ENCODE measurements at regions not wholly inside any gene's neighbourhood (a gene's known extent, or its start where the extent isn't known, plus 50 kb on each side); places are given as distances from the start of the nearest gene placed in this dataset.
"Not testable (repeated sequence)": the region's sequence is repeated elsewhere in the genome, so short reads cannot be mapped to it uniquely, and the experiment has no call there.

DNA sequence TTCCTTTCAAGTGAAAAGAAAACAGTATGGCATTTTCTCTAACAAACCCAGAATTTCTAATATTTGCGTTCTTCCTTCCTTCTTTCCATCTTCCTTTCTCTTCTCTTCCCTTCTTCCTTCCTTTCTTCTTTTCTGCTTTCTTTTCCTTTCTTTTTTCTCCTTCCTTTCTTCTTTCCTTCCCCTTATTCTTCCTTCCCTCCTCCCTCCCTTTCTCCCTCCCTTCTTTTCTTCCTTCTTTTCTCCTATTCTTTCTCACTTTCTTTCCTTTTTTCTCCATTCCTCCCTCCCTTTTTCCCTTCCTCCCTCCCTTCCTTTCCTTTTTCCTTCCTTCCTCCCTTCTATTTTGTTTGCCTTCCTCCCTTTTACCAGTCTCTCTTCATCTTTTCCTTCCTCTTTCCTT, 194.8 kb downstream of the SHCBP1 start:
- DNase-seq (ENCODE audit: extremely low read depth, low read depth) = no peak
- no peak overlapping the region for H3K4me3 ChIP-seq (replicated peaks; ENCODE audit: low read depth, low read length)
- TF ChIP-seq, protein P1, sequence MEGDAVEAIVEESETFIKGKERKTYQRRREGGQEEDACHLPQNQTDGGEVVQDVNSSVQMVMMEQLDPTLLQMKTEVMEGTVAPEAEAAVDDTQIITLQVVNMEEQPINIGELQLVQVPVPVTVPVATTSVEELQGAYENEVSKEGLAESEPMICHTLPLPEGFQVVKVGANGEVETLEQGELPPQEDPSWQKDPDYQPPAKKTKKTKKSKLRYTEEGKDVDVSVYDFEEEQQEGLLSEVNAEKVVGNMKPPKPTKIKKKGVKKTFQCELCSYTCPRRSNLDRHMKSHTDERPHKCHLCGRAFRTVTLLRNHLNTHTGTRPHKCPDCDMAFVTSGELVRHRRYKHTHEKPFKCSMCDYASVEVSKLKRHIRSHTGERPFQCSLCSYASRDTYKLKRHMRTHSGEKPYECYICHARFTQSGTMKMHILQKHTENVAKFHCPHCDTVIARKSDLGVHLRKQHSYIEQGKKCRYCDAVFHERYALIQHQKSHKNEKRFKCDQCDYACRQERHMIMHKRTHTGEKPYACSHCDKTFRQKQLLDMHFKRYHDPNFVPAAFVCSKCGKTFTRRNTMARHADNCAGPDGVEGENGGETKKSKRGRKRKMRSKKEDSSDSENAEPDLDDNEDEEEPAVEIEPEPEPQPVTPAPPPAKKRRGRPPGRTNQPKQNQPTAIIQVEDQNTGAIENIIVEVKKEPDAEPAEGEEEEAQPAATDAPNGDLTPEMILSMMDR (IDR thresholded peaks at IDR 0.05; ENCODE audit: low read depth, low read length, missing control alignments) = no peak

DNA sequence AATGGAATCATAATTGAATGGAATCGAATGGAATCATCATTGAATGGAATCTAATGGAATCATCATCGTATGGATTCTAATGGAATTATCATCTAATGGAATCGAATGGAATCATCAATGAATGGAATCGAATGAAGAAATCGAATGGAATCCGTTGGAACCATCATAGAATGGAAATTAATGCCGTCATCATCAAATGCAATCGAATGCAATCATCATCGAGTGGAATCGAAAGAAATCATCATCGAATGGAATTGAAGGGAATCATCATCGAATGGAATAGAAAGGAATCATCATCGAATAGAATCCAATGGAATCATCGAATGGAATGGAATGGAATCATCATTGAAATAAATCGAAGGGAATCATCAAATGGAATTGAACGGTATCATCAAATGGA, 217.2 kb downstream of the SHCBP1 start:
- H3K4me3 ChIP-seq (replicated peaks; ENCODE audit: low read depth, low read length) = no peak overlapping the region
- TF ChIP-seq, protein P1 (IDR thresholded peaks at IDR 0.05; ENCODE audit: low read depth, low read length, missing control alignments) = no peak
- no peak for DNase-seq (ENCODE audit: extremely low read depth, low read depth)

DNA sequence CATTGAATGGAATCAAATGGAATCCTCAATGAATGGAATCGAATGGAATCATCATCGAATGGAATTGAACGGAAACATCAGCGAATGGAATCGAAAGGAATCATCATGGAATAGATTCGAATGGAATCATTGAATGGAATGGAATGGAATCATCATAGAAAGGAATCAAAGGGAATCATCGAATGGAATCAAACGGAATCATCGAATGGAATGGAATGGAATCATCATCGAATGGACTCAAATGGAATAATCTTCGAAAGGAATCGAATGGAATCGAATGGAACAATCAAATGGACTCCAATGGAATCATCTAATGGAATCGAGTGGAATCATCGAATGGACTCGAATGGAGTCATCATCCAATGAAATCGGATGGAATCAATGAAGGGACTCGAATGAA, 222.6 kb downstream of the SHCBP1 start:
- not testable (repeated sequence) for DNase-seq (ENCODE audit: extremely low read depth, low read depth); H3K4me3 ChIP-seq (replicated peaks; ENCODE audit: low read depth, low read length)

DNA sequence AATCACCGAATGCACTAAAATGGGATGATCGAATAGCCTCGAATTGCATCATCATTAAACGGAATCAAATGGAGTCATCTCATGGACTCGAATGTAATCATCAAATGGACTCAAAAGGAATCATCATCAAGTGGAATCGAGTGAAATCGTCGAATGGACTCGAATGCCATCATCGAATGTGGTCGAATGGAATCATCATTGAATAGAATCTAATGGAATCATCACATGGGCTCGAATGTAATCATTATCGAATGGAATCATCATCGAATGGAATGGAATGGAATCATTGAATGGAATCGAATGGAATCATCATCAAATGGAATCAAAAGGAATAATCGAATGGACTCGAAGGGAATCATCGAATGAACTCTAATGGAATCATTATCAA, 224.3 kb downstream of the SHCBP1 start:
- not testable (repeated sequence) for DNase-seq (ENCODE audit: extremely low read depth, low read depth); H3K4me3 ChIP-seq (replicated peaks; ENCODE audit: low read depth, low read length)

DNA sequence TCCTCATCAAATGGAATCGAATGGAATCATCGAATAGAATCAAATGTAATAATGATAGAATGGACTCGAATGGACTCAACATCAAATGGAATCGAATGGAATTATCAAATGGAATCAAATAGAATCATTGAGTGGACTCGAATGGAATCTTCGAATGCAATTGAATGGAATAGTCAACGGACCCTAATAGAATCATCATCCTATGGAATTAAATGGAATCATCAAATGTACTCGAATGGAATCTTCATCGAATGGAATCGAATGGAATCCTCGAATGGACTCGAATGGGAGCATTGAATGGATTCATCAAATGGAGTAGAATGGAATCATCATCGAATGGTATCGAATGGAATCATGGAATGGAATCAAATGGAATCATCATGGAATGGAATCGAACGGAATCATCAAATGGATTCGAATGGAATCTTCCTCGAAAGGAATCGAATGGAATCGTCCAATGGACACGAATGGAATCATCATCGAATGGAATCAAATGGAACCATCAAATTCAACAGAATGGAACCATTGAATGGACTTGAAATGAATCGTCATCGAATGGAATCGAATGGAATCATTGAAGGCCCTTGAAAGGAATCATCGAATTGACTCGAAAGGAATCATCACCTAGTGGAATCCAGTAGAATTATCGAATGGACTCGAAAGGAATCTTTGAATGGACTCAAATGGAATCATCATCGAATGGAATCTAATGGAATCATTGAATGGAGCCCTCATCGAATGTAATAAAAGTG, 224.9 kb downstream of the SHCBP1 start:
- DNase-seq (ENCODE audit: extremely low read depth, low read depth); H3K4me3 ChIP-seq (replicated peaks; ENCODE audit: low read depth, low read length): not testable (repeated sequence)

DNA sequence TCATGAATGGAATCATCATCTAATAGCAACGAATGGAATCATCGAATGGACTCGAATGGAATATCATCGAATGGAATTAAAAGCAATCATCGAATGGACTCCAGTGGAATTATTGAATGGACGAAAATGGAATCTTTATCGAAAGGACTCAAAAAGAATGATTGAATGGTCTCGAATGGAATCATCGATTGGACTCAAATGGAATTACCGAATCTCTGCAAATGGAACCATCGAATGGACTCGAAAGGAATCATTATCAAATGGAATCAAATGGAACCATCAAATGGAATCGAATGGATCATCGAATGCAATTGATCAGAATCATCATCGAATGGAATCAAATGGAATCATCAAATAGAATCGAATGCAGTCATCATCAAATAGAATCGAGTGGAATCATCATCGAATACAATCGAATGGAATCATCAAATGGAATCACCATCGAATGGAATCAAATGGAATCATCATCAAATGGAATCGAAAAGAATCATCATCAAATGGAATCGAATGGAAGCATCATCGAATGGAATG, 225.7 kb downstream of the SHCBP1 start:
- not testable (repeated sequence) for DNase-seq (ENCODE audit: extremely low read depth, low read depth); H3K4me3 ChIP-seq (replicated peaks; ENCODE audit: low read depth, low read length)

DNA sequence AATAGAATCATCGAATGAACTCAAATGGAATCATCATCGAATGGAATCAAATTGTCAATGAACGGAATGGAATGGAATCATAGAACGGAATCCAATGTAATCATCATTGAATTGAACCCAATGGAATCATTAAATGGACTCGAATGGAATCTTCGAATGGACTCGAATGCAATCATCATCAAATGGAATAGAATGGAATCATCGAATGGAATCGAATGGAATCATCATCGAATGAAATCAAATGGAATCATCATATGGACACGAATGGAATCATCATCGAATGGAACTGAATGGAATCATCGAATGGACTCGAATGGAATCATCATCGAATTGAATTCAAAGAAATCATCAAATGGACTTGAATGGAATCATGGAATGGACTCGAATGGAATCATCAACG, 226.2 kb downstream of the SHCBP1 start:
- DNase-seq (ENCODE audit: extremely low read depth, low read depth); H3K4me3 ChIP-seq (replicated peaks; ENCODE audit: low read depth, low read length): not testable (repeated sequence)

DNA sequence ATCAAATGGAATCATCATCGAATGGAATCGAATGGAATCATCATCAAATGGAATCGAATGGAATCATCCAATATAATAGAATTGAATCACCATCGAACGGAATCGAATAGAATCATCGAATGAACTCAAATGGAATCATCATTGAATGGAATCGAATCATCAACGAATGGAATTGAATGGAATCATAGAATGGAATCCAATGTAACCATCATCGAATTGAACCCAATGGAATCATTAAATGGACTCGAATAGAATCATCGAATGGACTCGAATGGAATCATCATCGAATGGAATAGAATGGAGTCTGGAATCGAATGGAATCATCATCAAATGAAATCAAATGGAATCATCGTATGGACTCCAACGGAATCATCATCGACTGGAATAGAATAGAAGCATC, 227.0 kb downstream of the SHCBP1 start:
- not testable (repeated sequence) for H3K4me3 ChIP-seq (replicated peaks; ENCODE audit: low read depth, low read length); DNase-seq (ENCODE audit: extremely low read depth, low read depth)

DNA sequence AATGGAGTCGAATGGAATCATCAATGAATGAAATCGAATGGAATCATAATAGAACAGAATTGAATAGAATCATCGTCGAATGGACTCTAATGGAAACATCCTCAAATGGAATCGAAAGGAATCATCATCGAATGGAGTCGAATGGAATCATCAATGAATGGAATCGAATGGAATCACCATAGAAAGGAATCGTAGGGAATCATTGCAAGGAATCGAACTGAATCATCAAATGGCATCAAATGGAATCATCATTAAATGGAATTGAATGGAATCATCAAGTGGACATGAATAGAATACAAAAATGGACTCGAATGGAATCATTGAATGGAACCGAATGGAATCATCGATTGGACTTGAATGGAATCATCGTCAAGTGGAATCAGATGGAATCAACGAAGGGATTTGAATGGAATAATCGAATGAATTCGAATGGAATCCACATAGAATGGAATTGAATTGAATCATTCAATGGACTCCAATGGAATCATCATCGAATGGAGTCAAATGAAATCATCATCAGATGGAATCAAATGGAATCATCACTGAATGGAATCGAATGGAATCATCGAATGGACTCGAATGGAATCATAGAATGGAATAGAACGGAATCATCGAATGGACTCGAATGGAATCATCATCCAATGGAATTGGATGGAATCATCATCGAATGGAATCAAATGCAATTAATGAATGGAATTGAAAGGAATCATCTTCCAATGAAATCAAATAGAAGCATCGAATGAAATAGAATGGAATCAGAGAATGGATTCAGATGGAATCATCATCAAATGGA, 228.1 kb downstream of the SHCBP1 start:
- DNase-seq (ENCODE audit: extremely low read depth, low read depth) = peak; percentile 15

DNA sequence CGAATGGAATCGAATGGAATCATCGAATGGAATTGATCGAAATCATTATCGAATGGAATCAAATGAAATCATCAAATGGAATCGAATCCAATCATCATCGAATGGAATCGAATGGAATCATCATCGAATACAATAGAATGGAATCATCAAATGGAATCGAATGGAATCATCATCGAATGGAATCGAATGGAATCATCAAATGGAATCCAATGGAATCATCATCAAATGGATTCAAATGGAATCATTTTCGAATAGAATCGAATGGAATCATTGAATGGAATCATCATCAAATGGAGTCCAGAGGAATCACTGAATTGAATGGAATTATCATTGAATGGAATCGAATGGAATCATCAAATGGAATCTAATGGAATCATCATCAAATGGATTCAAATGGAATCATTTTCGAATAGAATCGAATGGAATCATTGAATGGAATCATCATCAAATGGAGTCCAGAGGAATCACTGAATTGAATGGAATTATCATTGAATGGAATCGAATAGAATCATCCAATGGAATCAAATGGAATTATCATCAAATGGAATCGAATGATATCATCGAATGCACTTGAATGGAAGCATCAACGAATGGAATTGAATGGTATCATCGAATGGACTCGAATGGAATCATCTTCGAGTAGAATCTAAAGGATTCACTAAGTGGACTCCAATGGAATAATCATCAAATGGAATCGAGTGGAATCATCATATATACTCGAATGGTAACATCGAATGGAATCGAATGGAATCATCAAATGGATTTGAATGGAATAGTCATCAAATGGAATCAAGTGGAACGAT, 230.3 kb downstream of the SHCBP1 start:
- H3K4me3 ChIP-seq (replicated peaks; ENCODE audit: low read depth, low read length); DNase-seq (ENCODE audit: extremely low read depth, low read depth): not testable (repeated sequence)

More for the DNA sequence above, 228.1 kb downstream of the SHCBP1 start:
- H3K4me3 ChIP-seq (replicated peaks; ENCODE audit: low read depth, low read length) = not testable (repeated sequence)

DNA sequence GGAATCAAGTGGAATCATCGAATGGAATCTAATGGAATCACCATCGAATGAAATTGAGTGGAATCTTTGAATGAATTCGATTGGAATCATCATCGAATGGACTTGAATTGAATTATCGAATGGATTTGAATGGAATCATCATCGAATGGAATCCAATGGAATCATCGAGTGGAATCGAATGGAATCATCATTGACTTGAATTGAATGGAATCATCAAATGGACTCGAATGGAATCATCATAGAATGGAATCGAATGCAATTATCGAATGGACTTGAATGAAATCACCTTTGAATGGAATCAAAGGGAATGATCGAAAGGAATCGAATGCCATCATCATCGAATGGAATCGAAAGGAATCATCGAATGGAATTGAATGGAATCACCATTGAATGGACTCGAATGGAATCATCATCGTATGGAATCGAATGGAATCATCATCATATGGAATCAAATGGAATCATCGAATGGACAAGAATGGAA, 231.6 kb downstream of the SHCBP1 start:
- DNase-seq (ENCODE audit: extremely low read depth, low read depth) = peak; percentile 93
- H3K4me3 ChIP-seq (replicated peaks; ENCODE audit: low read depth, low read length) = not testable (repeated sequence)

DNA sequence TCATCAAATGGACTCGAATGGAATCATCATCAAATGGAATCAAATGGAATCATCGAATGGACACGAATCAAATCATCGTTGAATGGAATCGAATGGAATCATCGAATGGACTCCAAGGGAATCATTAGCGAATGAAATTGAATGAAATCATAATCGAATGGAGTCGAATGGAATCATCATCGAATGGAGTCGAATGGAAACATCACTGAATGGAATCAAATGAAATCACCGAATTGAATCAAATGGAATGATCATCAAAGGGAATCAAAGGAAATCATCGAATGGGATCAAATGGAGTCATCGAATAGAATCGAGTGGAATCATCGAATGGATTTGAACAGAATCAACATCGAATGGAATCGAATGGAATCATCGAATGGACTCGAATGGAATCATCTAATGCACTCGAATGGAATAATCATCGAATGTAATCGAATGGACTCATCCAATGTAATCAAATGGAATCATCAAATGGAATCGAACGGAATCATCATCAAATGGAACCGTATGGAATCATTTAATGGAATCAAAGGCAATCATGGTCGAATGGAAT, 232.2 kb downstream of the SHCBP1 start:
- DNase-seq (ENCODE audit: extremely low read depth, low read depth); H3K4me3 ChIP-seq (replicated peaks; ENCODE audit: low read depth, low read length): not testable (repeated sequence)

DNA sequence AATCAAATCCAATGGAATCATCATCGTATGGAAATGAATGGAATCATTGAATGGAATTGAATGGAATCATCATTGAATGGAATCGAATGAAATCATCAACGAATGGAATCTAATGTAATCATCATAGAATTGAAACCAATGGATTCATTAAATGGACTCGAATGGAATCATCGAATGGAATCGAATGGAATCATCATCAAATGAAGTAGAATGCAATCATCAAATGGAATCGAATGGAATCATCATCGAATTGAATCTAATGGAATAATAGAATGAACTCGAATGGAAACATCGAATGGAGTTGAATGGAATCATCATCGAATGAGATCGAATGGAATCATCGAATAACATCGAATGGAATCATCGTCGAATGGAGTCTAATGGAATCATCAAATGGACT, 232.8 kb downstream of the SHCBP1 start:
- not testable (repeated sequence) for H3K4me3 ChIP-seq (replicated peaks; ENCODE audit: low read depth, low read length); DNase-seq (ENCODE audit: extremely low read depth, low read depth)

DNA sequence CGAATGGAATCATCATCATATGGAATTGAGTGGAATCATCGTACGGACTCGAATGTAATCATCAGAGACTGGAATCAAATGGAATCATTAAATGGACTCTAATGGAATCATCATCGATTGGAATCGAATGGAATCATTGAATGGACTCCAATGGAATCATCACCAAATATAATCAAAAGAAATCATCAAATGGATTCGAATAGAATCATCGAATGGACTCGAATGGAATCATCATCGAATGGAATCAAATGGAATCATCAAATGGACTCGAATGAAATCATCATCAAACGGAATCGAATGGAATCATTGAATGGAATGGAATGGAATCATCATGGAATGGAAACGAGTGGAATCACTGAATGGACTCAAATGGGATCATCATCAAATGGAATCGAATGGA, 233.5 kb downstream of the SHCBP1 start:
- H3K4me3 ChIP-seq (replicated peaks; ENCODE audit: low read depth, low read length) = not testable (repeated sequence)

More for the DNA sequence above, 233.5 kb downstream of the SHCBP1 start:
- DNase-seq (ENCODE audit: extremely low read depth, low read depth) = not testable (repeated sequence)
